ENCODE measurements at regions not wholly inside any gene's neighbourhood (a gene's known extent, or its start where the extent isn't known, plus 50 kb on each side); places are given as distances from the start of the nearest gene placed in this dataset.

GRCh38 chr18:30288662-30289414 lies 753.7 kb downstream of the DSC3 start:
- TF ChIP-seq CTCF (conservative IDR thresholded peaks at IDR 0.05; ENCODE audit: low read length) (no peak), EZH2phosphoT487 (IDR thresholded peaks at IDR 0.05; ENCODE audit: borderline replicate concordance) (no peak)
